Stromal cell of bone marrow (primary cell): ENCODE measurements at regions not wholly inside any gene's neighbourhood (a gene's known extent, or its start where the extent isn't known, plus 50 kb on each side); places are given as distances from the start of the nearest gene placed in this dataset.

ENCODE experiments used
- DNase-seq: peaks from one replicate; pipeline ENCODE4 v3.0.0-alpha.2; 2012; ENCODE audit warnings: low read depth

DNA sequence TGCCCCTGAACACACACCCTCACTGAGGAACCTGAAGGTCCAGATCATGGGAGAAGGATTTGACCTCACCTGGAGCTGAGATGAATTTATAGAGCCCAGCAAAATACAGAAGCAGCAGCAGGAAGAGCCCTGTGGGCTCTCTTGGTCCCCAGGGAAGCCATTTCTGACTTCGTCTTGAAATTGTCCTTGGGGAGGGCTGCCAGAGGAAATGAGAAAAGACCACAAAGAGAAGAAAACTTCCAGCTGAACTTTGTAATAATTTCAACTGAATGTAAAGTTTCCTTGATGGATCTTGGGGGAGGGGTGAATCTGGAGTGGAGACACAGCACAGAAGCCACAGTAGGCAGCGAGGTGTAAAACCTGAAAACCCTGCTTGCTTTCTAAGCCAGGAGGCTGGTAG is 500.9 kb upstream of the NXPH2 start:
- DNase-seq = no peak

DNA sequence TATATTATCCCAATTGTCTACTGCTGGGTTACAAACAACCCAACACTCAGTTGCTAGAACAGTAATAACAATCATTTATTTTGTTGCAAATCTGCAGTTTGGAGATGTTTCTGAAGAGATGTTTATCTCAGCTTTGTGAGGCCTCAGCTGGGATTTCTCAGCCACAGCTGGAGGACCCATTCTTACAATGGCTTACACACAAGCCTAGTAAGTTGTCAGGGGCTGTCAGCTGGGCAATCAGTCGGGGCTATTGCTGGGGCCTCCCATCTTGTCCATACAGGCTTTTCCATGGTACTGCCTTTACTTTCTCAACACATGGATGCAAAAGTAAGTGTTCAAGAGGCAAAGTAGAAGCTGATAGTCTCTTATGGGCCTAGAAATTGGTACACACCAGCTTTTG is 491.7 kb upstream of the NXPH2 start:
- no peak for DNase-seq

DNA sequence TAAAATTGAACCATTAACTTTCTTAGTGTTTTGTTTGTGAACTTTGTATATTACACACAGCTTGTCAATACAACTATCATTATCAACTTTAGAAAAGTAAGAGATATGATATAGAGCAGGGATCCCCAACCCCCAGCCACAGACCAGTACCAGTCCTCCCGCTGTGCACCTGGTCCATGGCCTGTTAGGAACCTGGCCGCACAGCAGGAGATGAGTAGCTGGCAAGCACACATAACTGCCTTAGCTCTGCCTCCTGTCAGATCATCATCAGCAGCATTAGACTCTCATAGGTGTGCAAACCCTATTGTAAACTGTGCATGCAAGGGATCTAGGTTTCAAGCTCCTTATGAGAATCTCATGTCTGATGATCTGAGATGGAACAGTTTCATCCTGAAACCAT is 491.0 kb upstream of the NXPH2 start:
- DNase-seq = no peak

DNA sequence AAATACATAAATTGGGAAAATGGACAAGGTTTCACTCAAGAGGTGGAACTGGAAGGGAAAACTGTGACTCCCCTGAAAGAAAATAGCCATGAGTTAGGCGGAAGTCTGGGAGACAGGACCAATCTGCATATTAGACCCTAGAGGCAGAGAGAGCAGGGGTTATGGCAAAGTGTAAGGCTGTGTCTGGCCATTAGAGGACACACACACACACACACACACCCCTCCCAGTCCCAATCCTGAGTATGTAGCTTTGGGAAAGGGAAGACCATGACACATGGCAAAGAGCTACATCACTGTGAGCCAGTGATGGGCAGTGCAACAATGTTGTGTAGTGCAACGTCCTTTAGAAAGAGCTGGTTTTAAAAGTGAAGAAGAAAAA is 479.9 kb upstream of the NXPH2 start:
- DNase-seq = no peak

DNA sequence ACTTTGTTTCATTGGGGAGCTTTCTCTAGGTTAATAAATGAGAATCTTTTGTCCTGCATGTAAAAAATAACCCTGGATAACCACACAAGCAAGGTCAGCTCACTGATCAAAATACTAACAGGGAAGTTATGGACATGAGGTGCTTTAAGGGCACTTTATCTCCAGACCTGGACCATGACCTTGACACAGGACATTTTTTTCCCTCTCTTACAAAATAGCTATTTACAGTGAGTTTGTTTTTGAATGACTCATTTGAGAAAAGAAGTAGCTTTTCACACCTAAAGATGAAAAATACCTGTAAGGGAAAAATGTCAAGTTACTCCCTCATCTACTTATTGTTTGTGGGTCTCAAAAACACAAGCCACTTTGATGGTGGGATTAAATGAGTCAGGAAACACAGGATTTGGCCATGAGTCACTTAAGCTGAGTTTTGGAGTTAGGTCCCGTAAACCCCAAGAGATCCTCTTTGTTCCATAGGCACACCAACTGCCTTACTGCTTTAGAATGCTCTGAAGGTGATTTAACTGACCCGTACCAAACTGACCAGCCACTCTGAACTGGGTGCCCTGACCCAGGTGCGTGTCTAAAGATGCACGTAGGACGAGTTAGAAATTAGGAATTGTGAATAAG is 479.3 kb upstream of the NXPH2 start:
- no peak for DNase-seq

DNA sequence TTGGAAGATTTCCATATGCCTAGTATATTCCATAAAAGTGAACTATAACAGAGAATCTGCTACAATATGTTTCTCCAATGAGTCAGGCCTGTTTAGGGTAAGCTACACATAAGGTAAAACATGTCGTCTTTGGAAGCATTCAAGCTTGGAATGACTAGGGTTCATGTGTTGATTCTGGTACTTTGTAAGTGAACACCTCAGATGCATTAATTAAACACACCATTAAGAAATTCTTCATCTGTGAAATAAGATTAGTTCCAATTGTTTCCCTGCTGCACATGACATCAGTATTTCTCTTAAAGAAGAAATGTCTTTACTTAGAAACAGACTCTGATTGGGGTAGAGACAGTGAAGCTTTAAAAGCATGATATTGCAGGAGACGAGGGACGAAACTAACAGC is 461.1 kb upstream of the NXPH2 start:
- DNase-seq = no peak

DNA sequence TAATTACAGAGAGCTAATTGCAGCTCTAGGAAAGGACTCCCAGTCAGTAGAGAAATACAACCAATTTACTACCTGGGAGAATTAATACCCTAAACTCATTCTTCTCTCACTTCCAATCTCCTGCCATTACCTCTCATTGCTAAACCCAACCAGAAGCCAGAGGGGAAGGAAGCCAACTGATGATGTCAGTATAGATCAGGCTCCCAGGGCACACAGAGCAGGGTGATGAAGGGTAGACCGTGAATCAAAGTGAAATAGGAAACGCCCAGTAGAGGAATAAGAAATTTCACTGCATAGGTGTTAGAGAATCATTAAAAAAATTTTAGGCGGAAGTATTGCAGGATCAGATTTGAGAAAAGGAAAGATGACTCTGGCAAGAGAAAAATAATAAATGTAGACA is 456.8 kb upstream of the NXPH2 start:
- no peak for DNase-seq

DNA sequence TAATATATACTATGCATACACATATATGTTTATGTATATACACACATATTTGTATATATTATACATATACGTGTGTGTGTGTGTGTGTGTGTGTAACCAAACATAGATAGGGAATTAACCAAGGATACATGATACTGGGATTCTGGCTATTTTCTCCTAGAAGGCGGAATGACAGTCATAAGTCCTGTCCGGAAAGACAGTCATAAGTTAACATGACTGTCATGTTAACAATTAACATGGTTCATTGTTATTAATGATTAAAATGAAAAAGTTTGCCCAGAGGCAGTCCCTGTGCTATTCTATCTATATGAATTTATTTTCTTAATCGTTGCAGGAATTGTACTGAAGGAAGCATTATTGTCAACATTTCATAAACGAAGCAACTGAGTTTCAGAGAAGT is 450.7 kb upstream of the NXPH2 start:
- DNase-seq = no peak

DNA sequence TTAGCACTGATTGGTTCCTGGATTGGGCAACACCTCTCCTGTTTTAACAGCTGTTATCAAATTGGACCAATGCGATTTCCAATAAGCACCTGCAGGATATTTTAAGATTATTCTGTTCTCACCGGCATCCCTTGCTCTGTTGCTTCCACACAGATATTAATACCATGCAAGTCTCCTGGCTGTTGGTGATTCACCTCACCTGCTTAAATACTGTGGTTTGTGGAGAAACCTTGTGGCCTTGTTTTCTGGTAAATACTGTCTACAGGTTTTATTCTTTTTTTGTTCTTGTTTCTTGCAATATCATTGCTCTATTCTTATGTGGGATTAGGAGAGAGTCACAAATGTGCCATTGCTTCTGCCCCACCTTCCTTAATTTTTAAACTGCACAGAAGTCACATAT is 448.1 kb upstream of the NXPH2 start:
- no peak for DNase-seq

DNA sequence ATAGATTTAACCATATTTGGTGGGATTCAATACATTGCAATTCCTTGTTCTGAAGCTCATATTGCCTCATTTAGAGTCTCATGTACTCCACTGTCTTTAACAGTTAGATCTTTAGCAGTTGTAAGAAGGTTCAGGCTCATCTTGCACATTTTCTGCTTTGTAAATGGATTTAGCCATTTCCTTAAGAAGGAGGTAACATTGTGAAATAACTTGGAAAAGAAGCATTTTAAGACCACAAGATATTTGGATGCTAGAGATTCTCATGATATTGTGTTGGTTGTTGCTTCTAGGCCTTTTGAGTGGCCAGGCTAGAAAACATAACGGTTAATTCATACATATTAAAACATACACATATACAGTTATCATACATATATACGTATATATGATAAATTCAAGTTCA is 445.8 kb upstream of the NXPH2 start:
- DNase-seq = no peak

DNA sequence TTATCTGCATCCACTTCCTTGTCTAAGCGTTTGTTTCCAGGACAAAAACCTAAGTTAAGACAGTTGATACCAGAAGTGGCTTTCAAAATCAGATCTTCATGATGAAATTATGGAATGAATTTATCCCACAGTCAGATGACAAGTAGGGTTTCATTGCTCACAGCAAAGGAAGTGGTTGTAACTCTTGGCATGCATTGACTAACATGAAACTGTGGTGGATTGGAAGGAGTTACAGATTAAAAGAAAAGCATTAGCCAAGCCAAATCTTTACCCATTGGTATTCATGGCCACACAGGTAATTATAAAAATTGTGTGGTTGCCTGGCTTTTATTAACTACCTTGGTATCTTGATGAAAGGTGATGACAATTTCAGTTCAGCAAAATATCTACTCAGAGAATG is 438.0 kb upstream of the NXPH2 start:
- peak; percentile 33 for DNase-seq

DNA sequence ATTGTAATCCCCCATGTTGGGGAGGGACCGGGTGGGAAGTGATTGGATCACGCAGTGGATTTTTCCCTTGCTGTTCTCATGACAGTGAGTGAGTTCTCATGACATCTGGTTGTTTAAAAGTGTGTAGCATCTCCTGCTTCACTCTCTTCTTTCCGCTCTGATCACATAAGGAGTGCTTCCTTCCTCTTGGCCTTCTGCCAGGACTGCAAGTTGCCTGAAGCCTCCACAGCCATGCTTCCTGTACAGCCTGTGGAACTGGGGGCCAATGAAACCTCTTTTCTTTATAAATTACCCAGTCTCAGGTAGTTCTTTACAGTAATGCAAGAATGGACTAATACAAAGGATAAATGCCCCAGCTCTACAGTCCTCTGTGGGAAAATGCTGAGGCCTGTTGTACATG is 437.5 kb upstream of the NXPH2 start:
- DNase-seq = no peak

DNA sequence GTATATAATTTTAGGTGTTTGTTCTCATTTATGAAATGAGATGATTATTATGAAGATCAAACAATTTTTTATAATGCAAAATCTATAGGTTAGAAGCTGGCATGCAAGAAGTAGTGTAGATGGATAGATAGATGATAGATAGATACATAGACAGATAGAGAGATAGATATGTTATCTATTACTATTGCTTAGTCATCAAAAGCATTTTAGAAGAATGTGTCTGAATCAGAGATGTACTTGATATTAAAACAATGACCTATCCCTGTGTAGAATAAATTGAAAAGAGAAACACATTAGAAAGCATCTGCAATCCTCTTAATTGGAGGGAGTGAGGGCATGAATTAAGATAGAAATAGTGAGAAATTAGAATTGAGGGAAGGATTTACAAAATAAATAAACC is 436.2 kb upstream of the NXPH2 start:
- no peak for DNase-seq

DNA sequence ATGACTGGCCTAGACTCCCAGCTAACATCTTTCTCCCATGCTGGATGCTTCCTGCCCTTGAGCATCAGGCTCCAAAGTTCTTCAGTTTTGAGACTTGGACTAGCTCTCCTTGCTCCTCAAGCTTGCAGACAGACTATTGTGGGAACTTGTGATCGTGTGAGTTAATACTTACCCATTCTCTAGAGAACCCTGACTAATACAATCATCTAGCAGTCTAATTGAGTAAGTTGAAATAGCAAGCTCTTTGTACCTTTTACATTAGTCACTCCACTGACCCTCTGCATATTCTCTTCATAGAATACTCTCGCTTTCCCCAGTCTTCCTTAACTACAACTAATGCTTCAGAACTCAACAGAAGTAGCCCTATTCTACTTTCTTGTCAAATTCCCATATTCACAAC is 434.6 kb upstream of the NXPH2 start:
- DNase-seq = peak; percentile 52

DNA sequence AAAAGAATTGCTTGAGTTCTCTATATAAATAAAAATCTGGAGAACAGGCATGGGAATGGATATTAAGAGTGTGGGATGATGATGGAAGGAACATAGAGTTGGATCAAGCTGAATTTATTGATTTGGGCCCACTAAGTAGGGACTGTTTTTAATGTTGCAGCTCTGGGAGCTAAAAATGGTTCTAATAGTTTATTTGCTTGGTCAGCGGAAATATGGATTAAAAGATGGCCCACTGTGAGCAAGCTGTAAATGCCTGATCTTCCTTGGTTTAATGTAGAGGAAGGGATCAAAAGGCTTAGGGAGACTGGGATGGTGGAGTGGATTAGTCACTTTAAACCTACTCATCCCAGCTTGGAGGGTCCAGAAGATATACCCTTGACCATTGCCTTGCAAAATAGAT is 429.4 kb upstream of the NXPH2 start:
- DNase-seq = no peak

DNA sequence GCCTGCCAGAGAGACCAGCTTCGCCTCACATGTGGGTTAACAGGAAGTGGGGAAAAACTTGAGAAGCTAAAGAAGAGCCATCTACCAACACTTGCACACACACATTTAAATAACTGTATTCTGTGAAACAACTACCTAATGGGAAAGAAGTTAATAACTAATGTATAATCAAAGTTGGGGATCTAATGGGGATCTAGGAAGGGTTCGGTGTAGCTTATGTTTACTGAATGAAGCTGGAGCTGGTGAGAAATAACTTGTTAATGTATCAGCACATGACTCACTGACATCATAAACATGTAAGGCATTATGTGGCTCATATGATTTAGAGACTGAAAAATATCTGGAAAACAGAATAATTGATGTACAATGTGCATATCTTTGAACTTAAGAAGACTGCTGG is 421.3 kb upstream of the NXPH2 start:
- no peak for DNase-seq

DNA sequence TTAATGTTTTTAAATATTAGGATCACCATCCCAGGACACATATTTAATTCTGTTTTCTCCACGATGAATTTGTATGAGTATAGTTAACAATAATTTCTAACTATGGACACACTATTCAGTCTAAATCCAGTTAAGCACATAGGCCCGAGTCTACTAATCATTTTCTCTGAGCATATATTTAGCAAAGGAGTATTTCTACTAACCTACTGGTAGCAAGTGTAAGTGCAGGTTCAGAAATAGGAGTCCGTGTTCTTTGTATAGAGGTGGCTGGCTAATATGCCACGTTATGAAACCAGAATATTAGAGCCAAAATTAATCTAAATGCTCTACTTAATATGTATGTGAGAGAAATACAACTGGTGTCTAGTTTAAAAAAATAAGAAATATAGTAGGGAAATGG is 416.6 kb upstream of the NXPH2 start:
- no peak for DNase-seq

DNA sequence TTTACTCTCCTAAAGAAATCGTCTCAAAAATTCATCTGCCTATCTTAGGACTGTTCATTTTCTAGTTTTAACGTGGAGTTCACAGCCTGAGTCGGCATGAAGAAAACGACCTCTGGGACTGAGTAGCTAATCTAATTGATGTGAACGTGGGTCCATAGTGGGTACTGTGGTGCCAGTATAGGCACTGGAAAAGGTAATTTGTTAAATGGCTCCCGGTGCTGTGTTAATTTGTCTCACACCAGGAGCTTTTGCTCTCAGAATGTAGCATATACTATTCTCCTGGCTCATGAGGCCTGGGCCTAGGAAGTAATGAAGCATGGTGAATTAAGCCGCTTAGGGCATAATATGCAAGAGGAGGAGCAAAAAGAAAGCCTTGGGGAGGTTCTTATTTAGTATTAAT is 414.4 kb upstream of the NXPH2 start:
- no peak for DNase-seq

DNA sequence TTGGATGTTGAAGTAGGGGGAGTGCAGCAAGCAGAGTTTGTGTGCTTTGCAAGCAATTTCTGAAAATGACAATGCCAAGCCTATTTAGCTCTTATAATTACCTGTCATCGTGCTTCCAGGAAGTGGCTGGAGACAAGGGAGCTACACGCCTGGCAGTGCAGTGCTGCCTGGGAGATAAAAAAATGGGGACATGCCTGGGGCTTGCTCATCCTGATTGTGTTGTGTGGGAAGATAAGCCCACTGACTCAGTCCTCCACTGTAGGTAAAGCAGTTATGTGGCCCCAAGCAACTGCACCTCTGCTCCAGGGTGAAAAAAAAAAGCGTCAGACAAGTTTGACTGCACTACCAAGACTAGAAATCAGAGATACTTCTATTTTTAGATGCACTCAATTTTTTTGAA is 396.9 kb upstream of the NXPH2 start:
- DNase-seq = no peak

DNA sequence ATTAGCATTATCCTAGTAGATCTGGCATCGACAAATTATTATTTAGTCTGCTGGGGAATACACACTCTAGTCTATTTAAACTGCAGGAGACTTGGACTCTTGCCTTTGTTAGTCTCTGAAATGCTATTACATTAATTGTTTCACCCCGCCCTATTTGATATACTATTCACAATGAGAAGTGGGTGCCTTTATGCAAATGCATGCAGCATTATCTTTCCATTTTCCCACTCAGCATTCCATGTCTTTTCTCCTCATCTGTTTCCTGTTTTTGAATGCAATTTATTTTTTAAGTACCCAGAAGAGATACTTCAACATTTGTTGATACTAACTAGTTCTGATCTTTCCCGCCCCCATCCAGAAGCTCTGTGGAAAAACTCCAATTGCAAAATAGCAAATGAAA is 395.3 kb upstream of the NXPH2 start:
- no peak for DNase-seq

DNA sequence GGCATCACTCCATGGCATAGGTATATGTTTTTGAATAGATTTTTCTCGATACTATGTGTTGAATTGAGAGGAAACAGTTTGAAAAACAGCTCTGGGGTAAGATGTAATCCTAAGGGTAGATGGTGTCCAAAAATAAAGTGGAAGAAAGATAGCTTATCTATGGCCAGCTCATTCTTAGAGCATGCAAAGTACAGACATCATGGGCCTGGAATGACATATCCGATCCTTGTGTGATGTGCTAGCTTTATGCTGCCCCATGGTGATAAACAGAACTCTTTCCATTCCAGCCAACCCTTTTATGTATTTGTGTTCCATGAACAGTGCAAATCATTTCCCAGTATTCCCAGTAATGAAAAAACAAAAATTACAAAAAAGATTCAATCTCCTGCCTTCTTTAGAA is 390.2 kb upstream of the NXPH2 start:
- peak; percentile 1 for DNase-seq

DNA sequence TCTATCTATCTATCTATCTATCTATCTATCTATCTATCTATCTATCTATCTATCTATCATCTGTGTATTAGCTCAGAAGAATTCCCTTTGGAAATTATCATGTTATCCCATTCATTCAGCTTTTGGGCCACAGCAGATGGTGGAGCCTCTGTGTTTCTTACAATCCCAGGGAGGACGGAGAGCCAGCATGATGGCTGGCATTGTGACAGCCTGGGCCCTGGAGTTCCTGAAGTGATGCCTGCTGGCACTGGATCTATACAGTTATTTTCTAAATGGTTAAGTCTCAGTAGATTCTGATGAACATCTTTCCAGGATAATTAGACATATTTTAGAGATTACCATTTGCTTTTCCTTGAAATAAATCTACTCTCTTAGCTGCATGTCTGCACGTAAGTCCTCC is 385.4 kb upstream of the NXPH2 start:
- no peak for DNase-seq

DNA sequence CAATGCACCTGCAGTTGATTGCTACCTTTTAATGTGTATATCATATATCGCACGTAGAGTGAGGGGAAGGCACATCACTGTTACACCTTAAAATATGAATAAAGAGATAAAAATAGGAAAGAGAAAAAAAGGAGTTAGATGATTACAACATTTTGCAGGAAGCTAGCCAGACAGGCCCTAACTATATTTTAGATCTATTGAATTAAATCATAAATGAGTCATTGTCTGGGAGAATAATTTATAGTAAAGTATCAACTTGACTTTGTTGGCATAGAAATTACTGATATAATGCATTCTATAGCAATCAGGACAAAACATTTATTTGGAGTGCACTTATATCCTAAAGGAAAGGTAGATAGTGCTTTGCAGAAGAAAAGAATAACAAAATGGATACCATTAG is 384.9 kb upstream of the NXPH2 start:
- no peak for DNase-seq

DNA sequence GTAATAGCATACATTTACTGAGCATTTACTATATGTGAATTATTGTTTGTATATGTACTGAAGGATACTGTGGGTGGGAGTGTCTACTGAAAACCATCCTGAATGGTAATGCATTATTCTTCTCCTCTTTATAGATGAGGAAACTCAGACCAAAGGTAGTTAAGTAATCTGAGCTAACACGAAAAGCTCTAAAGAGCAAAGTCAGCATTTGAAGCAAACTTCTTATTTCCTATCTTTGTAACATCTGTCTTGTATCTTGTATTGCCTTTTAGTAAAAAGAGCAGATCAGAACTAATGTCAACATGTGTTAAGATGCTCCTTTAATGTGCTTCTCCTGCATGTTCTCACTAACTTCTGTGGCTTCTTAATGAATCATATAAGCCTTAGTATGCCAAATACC is 382.8 kb upstream of the NXPH2 start:
- no peak for DNase-seq

DNA sequence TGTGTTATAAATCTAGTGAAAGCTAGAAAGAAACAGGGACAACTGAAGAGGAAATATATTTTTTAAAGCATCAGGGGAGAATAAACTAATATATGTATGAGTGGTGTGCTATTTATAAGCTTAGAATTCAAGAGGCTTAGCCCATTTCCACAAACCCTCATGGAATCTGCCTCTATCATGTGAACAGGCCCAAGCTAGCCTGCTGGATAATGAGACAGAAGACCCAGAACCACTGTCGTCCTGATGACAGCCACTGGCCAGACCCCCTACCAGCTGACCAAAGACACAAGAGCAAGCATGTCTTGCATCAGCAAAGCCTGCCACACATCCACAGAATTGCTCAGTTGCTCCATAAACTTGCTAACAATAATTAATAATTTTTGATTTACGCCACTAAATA is 382.3 kb upstream of the NXPH2 start:
- DNase-seq = no peak
